Fibroblast of the aortic adventitia (primary cell): ENCODE measurements at regions not wholly inside any gene's neighbourhood (a gene's known extent, or its start where the extent isn't known, plus 50 kb on each side); places are given as distances from the start of the nearest gene placed in this dataset.

Source experiments
- DNase-seq: peaks from one replicate; pipeline ENCODE4 v3.0.0-alpha.2; 2010; ENCODE audit warnings: low read depth
- H3K4me3 ChIP-seq: 2 replicates; pipeline ENCODE4 v1.5.1; 2011; ENCODE audit warnings: low read depth, mild to moderate bottlenecking, control low read depth, low read length, moderate library complexity
- TF ChIP-seq, protein P1 (sequence below): IDR thresholded peaks from 2 replicates; pipeline ENCODE4 v1.5.1; 2011; ENCODE audit warnings: mild to moderate bottlenecking, low read length, control low read depth, inconsistent platforms; ENCODE audit not compliant: insufficient read depth

DNA sequence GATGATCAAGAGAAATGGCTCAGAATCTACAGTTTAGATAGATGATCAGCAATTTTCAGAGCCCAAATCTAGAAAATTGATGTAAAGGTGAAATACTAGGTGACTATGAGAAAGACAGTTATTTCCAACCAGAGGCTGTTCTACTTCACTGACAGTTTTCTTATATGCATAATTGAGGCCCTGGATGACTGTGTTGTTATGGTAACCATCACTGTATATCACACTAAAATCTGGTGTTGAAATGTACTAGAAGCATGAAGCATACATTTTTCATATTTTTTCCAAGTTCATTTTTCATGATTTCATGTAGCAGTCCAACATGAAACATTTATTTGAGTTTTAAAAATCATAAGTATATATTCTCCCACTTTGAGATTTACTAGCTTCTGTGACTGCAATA lies 87.4 kb downstream of the ATXN3L start:
- no peak overlapping the region for H3K4me3 ChIP-seq
- no peak for DNase-seq

DNA sequence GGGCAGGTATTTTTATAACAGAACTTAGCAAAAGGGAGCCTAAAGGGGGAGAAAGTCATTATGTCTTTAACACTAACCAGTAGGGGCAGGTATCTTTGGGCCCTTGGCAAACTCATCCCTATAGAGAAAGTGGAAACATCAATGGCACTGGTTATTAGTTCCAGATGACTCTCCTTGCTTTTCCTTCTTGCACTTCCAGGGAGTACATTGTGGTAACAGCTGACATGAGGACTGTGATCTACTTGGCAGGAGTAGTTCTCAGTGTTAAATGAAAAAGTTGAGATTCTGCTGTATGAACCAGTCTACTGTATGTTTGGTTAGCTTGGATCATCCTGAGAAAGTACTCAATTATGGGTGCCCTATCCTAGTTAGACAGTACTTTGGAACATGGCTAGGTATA lies 93.6 kb downstream of the ATXN3L start:
- no peak overlapping the region for H3K4me3 ChIP-seq
- peak; percentile 36 for DNase-seq
- TF ChIP-seq, protein P1, sequence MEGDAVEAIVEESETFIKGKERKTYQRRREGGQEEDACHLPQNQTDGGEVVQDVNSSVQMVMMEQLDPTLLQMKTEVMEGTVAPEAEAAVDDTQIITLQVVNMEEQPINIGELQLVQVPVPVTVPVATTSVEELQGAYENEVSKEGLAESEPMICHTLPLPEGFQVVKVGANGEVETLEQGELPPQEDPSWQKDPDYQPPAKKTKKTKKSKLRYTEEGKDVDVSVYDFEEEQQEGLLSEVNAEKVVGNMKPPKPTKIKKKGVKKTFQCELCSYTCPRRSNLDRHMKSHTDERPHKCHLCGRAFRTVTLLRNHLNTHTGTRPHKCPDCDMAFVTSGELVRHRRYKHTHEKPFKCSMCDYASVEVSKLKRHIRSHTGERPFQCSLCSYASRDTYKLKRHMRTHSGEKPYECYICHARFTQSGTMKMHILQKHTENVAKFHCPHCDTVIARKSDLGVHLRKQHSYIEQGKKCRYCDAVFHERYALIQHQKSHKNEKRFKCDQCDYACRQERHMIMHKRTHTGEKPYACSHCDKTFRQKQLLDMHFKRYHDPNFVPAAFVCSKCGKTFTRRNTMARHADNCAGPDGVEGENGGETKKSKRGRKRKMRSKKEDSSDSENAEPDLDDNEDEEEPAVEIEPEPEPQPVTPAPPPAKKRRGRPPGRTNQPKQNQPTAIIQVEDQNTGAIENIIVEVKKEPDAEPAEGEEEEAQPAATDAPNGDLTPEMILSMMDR = no peak

More for the DNA sequence above, 87.4 kb downstream of the ATXN3L start:
- TF ChIP-seq, protein P1 = no peak

DNA sequence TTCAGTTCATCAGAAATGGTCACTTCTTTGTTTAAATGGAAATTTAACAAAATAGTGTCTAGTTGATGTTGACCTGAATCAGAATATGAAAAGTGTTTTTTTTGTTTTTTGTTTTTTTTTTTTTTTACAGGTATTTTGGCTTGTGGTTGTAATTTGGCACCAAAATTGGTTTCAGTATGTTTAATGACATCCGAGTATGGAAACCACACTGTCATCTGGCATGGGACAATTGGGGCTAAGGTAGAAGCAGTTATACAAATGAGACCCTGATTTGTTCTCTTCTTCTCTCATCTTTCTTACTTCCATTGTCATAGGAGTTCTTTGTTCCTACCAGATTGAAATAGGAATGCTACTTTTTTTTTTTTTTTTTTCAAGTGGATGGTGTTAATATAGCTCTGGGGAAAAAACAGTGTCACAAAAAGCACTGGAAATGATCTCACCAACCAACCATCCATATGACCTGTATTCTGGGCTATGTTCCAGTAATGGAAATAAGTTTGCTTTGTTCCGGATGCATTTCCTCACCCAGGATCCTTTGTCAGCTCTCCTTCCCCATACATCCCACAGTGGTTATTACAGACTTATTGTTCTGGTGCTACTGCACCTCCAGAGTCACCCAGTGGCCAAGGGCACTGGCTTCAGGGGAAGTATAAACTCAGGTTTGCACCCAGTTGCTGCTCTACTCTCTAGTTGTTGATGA lies 95.8 kb downstream of the ATXN3L start:
- TF ChIP-seq, protein P1 = no peak
- peak; percentile 89 for DNase-seq
- H3K4me3 ChIP-seq = no peak overlapping the region

DNA sequence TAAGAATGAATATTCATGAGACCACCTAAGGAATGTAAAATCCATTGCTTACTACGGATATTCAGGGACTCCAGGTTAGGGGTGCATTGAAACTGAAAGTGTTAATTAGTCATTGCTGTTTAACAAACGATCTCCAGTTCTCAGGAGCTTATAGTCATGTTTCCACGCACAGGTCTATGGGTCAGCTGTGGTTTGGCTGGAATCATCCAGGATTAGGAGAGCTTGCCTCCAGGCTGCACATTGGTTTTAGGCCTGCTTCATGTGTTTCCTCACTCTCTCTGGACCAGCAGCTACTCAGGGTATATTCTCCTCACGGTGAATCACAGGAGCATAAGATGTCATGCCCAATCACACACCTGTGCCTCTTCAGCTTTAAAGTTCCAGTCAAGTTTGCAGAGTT lies 98.9 kb downstream of the ATXN3L start:
- DNase-seq = peak; percentile 27
- H3K4me3 ChIP-seq = no peak overlapping the region
- TF ChIP-seq, protein P1 = no peak

DNA sequence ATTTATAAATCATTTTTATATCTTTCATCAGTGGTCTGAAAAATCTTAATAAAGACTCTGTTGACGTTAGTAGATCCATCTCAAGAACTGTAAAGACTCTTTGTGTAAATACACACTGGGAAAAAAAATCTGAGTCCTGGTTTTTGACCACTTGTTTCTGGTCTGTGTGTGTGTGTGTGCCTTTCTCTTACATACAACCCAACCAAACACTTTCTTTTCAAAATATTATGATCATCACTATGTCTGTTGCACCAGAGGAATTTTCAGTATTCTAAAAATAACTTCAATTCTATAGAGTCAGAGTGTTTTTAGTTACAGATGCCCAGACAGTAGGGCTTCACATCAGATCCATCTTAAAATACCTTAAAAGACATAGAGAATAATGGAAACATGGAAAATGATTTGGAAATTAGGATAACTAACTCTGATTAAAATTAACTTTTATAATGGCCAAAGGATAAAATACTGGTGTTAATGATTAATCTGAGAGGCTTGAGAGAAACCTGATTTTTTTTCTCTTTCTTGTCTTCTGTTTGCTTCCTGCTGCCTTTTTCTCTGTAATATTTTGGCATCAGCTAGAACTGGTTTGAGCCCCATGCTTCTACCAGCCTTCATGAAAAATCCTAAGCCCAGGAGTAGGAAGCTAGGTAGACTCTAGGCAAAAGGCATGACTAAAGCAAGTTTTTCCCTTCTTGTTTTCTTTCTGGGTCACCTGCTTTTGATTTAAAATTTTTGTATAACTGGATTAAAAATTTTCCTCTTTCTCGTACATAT lies 99.7 kb downstream of the ATXN3L start:
- TF ChIP-seq, protein P1 = no peak
- no peak overlapping the region for H3K4me3 ChIP-seq
- peak; percentile 30 for DNase-seq

DNA sequence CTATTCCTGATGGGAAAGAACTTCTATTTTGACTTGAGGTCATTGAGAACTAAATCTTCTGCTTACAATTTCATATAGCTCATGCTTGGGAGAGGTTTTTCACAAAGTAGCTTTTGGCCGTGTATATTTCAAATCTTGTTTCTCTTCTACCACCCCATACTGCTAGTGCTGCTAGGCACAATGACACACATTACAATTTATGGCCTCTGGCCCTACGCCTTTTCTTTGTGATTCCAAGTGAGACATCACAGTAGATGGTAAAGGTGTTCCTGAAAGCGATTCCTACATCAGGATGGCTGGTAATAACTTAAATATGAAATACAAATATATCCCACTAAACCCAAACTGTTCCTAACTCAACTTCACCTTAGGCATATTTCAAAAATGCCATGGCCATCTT lies 101.1 kb downstream of the ATXN3L start:
- TF ChIP-seq, protein P1 = no peak
- no peak overlapping the region for H3K4me3 ChIP-seq
- no peak for DNase-seq
